Kidney (tissue), 13 donors: ENCODE measurements at regions not wholly inside any gene's neighbourhood (a gene's known extent, or its start where the extent isn't known, plus 50 kb on each side); places are given as distances from the start of the nearest gene placed in this dataset.
"Not testable (repeated sequence)": the region's sequence is repeated elsewhere in the genome, so short reads cannot be mapped to it uniquely, and the experiment has no call there.

Source experiments
- DNase-seq, 5 donors: peaks; one replicate each; pipeline ENCODE4 v3.0.0-alpha.2; 2013 to 2020
- FAIRE-seq: peaks from 2 replicates; lab custom pipeline; 2012; peaks lifted over from hg19 to GRCh38; lab: Jason Lieb, UNC
- H3K27ac ChIP-seq, 2 donors: one replicate each; pipeline ENCODE4 v1.7.0; 2013; ENCODE audit warnings: low read depth in 2 of 2, low read length in 2 of 2, inconsistent platforms in 1 of 2
- H3K27me3 ChIP-seq: one replicate; pipeline ENCODE4 v1.7.1; 2013; ENCODE audit warnings: low read length, inconsistent platforms; ENCODE audit not compliant: control insufficient read depth, insufficient read depth
- H3K36me3 ChIP-seq, 3 donors: one replicate each; pipeline versions ENCODE4 v1.7.0 to v1.7.1; 2013; ENCODE audit warnings: low read length in 3 of 3, control low read depth in 1 of 3, inconsistent platforms in 1 of 3; ENCODE audit not compliant: insufficient read depth in 3 of 3, control insufficient read depth in 2 of 3
- H3K4me1 ChIP-seq, 3 donors: one replicate each; pipeline versions ENCODE4 v1.7.0 to v1.7.1; 2013; ENCODE audit warnings: low read length in 3 of 3, inconsistent platforms in 1 of 3, low read depth in 1 of 3; ENCODE audit not compliant: control insufficient read depth in 2 of 3, insufficient read depth in 2 of 3
- H3K4me3 ChIP-seq, 3 donors: one replicate each; pipeline versions ENCODE4 v1.7.0 to v1.8.1; 2013; ENCODE audit warnings: low read length in 3 of 3, control low read depth in 1 of 3, inconsistent platforms in 1 of 3
- H3K9ac ChIP-seq, 3 donors: one replicate each; pipeline versions ENCODE4 v1.7.0 to v1.7.1; 2013; ENCODE audit warnings: low read length in 3 of 3, control low read depth in 1 of 3, inconsistent platforms in 1 of 3
- H3K9me3 ChIP-seq, 3 donors: one replicate each; pipeline versions ENCODE4 v1.7.0 to v1.7.1; 2013; ENCODE audit warnings: low read length in 3 of 3, control low read depth in 1 of 3, inconsistent platforms in 1 of 3; ENCODE audit not compliant: control insufficient read depth in 2 of 3, insufficient read depth in 1 of 3
- intact Hi-C: fragments of 100-400 bp; cut with DNase I; formaldehyde crosslinking; loops from one replicate; pipeline ENCODE4 v1.11.1; 2022
- TF ChIP-seq, protein P1 (sequence below): IDR thresholded peaks from 3 replicates; pipeline ENCODE4 v1.5.1; 2012; ENCODE audit warnings: mild to moderate bottlenecking, moderate library complexity, borderline replicate concordance; ENCODE audit not compliant: insufficient read depth; ENCODE audit errors: extremely low read depth
- donor health status: control.
- donor health status: control.
- donor health status: control.
- donor health status: control.
- donor health status: control.
- donor health status: DM: yes; HTN: yes; CAD: no.
- donor health status: Normal renal cell carcinoma (clear cell type).

DNA sequence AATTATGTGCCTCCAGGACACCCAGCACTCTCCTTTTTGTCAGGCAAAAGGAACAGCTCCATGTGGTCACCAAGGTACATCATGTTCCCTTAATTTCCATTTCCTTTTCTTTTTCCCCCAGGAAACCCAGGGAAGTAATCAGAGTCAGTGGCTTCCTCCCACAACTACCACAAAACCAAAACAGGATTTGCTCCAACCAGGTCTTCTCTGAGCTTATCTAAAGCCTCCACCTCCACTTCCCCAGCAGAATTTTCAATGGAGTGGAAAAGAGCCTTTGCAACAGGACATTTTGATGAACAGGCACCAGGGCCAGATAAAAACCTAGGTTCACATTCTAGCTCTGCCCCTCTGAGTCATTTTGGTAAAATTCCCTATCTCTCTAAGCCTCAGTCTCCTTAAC lies 154.3 kb downstream of the NR2F2 start:
- Histone ChIP-seq H3K4me3 (no peak overlapping the region), H3K4me1 (no peaks in the 10 kb centered on the region), H3K9ac (no peak overlapping the region), H3K27ac (no peak overlapping the region), H3K9me3 (no peaks in the 10 kb centered on the region), H3K36me3 (no peaks in the 10 kb centered on the region), H3K27me3 (no peaks in the 10 kb centered on the region)
- intact Hi-C loops: no loop called here
- TF ChIP-seq, protein P1, sequence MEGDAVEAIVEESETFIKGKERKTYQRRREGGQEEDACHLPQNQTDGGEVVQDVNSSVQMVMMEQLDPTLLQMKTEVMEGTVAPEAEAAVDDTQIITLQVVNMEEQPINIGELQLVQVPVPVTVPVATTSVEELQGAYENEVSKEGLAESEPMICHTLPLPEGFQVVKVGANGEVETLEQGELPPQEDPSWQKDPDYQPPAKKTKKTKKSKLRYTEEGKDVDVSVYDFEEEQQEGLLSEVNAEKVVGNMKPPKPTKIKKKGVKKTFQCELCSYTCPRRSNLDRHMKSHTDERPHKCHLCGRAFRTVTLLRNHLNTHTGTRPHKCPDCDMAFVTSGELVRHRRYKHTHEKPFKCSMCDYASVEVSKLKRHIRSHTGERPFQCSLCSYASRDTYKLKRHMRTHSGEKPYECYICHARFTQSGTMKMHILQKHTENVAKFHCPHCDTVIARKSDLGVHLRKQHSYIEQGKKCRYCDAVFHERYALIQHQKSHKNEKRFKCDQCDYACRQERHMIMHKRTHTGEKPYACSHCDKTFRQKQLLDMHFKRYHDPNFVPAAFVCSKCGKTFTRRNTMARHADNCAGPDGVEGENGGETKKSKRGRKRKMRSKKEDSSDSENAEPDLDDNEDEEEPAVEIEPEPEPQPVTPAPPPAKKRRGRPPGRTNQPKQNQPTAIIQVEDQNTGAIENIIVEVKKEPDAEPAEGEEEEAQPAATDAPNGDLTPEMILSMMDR: no peak
- FAIRE-seq (no peak), DNase-seq (no peak)

- Histone ChIP-seq H3K9ac (no peak overlapping the region), H3K27ac (no peak overlapping the region), H3K4me3 (no peak overlapping the region), H3K9me3 (no peaks in the 10 kb centered on the region), H3K36me3 (no peaks in the 10 kb centered on the region), H3K4me1 (no peaks in the 10 kb centered on the region), H3K27me3 (no peaks in the 10 kb centered on the region)
- no peak for DNase-seq
- FAIRE-seq: no peak
- TF ChIP-seq, protein P1: no peak
- intact Hi-C loops: no loop called here
These were observed 156.7 kb downstream of the NR2F2 start for GRCh38 chr15:96487245-96487644.

- FAIRE-seq, H3K27me3 ChIP-seq, H3K9me3 ChIP-seq, H3K36me3 ChIP-seq, intact Hi-C loops, H3K27ac ChIP-seq, H3K9ac ChIP-seq, H3K4me1 ChIP-seq: not testable (repeated sequence)
- peak overlapping the region; percentile 26 to 53 (median 36) for H3K4me3 ChIP-seq
- DNase-seq: peak in 4 of 5 donors; percentile 14 to 72 (median 50)
These were observed 160.7 kb downstream of the NR2F2 start for GRCh38 chr15:96491066-96491699.

- intact Hi-C loops, FAIRE-seq, H3K9me3 ChIP-seq, H3K9ac ChIP-seq, DNase-seq, H3K4me1 ChIP-seq, H3K36me3 ChIP-seq, H3K4me3 ChIP-seq, H3K27ac ChIP-seq, H3K27me3 ChIP-seq: not testable (repeated sequence)
These were observed 161.5 kb downstream of the NR2F2 start for GRCh38 chr15:96491700-96492644.
